ENCODE measurements at regions not wholly inside any gene's neighbourhood (a gene's known extent, or its start where the extent isn't known, plus 50 kb on each side); places are given as distances from the start of the nearest gene placed in this dataset.
"Not testable (repeated sequence)": the region's sequence is repeated elsewhere in the genome, so short reads cannot be mapped to it uniquely, and the experiment has no call there.

DNA sequence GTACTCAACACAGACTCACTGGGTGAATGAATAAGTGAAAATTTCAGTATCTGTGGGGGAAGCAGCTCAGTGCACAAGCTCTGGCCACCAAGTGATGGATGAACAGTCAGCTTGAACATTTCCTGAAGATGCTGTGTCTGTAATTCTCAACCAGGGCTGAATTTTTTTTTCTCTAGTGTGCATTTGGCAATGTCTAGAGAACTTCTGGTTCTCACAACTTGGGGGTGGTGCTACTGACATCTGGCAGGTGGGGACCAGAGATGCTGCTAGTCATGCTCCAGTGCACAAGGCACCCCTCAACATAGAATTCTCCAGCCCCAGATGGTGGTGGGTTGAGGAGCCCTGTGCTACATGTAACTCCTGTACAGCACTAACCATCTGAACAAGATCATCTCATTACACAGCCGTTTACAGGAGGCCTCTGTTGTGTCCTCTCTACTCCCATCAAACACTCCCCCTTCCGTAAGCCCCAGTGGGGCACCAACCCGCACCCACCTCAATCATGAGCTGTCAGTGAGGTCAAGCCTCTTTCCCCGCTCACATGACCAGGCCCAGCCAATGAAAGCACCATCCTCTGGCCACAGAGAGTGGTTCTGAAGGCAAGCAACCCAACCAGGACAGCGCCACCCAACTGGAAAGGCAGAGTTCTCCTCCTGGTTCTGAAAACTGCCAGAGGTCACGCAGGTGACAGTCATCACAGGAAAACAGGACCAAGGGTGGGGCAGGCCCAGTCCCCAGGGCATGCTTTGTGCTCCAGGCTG is 103.9 kb upstream of the PMEPA1 start:
- no peak for DNase-seq

DNA sequence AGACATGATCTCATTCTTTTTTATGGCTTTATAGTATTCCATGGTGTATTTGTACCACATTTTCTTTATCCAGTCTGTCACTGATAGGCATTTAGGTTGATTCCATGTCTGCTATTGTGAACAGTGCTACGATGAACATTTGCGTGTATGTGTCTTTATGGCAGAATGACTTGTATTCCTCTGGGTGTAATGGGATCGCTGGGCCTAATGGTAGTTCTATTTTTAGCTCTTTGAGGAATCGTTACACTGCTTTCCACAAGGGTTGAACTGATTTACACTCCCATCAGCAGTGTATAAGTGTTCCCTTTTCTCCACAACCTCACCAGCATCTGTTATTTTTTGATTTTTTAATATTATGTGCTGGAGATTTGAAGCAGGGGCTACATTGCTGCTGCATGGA is 102.8 kb upstream of the PMEPA1 start:
- not testable (repeated sequence) for DNase-seq

DNA sequence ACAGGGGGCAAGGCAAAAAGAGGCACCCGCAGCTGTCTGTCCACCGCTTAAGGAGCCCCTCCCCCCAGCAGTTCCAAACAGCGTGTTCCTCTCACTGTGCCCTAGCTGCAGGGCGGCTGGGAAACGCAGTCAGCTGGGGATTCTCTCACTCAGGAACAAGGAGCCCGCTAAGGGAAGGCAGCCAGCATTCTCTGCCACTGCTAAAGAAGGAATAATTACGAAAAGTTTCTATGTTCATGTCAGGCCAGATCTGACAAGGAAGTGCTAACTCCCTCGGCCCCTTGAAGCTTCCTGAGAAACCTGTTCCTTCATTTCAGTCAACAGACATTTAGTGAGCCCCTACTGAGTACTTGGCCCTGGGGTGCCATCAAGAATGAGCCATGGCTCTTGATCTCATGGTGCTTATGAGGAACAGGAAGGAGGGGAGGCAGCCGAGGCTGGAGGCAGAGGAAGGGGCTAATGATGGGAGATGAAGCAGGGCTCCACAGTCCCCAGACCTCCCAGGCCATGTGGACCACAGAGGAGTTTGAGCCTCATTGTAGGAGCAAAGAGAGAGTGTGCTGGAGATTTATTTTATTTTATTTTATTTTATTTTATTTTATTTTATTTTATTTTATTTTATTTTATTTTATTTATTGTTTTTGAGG is 101.7 kb upstream of the PMEPA1 start:
- no peak for DNase-seq

DNA sequence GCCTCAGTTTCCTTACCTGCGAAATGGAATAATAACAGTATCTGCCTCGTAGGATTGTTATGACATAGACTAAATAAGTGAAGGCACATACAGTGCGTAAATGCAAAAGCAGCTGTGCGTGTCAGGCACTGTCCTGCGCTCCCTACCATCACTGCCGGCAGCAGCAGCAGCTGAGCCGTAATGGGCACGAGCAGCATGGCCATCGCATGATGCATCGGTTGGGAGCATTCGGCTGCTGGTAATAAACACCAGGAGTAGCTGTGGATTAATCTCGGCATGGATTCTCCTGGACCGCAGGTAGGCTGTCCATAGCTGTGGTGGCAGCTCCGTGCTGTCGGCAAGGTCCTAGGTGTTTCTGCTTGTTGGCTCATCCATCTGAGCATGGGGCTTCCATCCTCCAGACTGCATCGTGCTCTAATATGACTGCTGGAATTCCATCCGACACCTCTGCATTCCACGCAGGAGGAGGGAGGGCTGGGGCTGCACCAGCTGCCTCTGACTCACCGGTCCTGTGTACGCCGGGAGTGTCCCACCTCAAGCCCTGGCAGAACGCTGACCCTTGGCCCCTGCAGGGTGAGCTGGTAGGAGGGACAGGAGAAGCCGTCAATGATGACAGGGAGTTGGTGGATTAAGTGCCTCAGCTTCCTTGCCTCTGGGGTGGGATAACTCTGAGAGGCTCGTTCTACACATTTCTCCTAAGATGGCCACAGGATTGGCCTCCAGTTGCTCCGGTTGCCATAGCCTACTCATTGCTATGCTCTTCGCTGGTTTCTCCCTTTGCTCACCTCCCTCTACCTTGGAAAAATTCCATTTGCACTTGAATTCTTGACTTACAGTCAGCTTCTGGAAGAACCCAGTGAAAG is 100.9 kb upstream of the PMEPA1 start:
- DNase-seq: no peak

DNA sequence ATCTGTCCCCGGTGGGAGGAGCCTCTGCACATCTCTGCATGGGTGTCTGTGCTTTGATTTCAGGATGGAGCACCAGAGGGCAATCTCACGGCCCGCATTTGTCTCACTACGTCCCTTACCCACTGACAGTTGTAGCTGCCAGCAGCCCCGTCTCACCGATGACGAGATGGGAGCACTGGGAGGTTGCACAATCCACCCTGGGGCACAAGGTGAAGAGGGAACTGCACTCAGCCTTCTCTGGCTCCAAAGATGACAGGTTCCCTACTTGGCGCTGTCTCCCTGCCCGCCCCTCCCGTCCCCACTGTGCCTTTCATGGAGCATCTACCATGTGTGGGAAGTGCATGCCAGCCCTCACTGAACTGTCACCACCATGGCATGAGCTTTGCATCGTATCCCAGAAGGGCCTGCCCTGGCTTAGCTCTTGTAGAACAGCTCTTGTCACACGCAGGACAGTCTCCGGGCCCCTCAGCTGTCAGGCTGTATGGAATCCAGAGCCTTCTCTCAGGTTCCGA is 99.9 kb upstream of the PMEPA1 start:
- no peak for DNase-seq

DNA sequence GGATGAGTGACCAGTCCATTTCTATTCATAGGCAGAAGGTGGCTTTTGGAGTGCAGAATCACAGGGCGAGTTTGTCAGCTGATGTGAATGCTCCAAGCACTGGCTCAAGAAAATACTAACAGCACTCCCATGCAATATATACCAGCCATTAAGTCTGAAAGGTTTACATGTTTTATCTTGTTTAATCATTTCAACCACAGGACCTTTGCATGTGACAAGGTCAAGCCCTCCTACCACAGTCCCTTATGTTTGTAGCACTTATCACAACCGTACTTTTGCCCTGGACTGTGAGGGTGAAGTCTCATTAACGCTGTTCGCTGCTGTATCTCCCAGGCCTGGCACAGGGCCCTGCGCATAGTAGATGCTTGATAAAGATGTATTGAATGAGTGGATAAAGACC is 99.3 kb upstream of the PMEPA1 start:
- no peak for DNase-seq

DNA sequence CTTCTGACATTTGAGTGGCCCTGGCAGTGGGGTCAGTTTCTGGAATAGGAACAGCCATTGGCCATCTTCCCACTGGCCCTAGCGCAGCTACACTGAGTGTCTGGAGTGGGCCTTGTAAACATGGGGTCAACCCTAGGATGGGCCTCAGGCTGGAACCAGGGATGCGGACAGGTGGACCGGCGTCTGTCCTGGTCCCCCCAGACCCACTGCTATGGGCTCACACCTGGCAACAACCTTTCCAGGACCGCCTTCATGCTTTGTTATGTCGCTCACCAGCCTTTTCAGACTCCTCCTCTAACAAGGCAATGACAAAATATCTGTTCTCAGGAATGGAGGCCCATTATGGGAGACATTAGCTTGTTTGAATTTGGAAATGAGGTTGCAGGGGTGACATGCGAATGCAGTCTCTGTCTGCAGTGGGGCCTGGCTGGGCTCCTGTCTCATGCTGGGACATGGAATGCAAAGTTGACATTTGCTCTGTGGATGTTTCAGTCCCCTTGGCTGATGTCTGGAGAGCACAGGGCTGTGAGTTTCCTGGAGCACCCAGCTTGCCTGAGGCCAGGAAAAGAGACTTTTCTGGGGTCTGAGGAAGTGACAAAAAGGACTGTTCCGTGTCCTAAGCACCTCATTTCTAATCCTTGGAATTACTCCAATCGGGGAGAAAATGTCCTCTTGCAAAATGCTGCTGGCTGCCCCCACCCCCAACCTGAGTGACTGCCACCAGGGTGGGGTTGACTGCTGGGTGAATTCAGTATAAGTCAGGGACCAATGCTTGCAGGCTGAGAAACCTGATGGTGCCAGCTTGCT is 98.7 kb upstream of the PMEPA1 start:
- no peak for DNase-seq

DNA sequence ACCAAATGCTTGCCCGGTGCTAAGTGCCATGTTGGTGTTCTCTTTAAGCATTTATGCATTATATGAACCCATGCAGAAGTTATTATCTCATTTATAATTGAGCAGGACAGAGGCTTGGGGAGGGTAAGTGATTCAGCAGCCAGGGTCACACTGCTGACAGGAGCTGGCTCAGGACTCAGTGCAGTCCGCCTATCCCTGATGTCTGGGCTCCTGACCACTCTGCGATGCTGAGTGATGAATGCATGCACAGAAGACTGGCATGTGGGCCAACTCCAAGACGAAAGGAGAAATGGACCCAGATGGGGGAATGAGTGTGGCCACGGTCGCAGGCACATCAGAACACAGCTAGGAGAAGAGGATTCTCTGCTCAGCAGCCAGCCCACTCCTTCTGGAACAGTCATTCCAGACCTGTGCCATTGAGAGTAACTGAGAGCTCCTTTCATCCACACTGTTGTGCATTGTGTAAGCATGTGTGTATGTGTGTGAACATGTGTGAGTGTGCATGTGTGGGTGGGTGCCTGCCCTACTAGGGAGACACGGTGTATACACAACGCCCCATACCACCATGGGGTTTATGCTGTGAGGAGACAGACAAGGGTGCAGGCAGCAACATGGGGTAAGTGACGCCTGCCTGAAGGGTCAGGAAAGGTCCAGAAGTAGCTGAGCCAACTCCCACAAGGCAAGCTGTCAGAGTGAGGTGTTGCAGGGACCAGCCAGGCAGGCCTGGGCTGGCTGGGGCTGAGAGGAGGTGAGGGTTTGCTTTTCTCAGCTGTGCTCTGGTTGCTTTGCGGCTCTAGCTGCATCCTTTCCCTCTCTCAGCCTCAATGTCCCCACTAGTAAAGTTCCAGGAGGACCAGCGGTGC is 97.8 kb upstream of the PMEPA1 start:
- DNase-seq: no peak

DNA sequence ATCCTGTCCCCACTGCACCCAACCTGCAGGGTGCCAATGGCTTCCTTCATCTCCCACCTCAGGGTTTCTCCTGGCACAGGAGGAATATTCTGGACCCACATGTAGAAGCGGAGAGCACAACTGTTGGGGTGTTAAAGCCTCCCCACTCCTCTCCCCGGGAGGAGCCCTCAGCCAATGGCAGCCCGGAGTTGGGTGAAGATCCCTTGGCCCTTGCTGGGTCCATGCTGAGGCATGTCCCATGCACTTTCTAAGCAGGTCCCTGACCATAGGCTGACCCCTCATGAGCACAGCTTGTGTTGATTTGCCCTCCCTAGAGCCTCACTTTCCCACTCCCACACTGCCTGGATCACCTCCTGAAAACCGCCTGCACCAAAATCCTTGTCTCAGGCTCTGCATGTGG is 97.2 kb upstream of the PMEPA1 start:
- no peak for DNase-seq

DNA sequence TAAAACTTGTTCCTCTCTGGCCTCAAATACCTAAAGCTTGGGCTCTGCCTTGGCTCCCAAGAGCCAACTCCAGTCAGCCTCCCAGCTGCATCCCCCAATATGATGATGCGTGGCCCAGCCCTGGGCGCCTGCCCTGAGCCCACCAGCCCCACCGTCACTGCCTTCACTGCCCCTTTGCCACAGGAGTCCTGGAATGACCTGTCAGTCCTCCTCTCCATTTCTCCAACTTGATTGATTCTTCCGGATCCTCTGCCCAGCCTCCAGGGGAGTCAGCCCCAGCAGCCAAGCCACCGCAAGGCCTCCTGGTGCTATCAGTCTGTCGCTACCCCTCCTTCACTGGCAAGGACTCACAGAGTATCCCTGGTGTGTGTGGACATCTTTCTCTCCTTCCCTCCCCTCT is 96.7 kb upstream of the PMEPA1 start:
- DNase-seq: no peak

DNA sequence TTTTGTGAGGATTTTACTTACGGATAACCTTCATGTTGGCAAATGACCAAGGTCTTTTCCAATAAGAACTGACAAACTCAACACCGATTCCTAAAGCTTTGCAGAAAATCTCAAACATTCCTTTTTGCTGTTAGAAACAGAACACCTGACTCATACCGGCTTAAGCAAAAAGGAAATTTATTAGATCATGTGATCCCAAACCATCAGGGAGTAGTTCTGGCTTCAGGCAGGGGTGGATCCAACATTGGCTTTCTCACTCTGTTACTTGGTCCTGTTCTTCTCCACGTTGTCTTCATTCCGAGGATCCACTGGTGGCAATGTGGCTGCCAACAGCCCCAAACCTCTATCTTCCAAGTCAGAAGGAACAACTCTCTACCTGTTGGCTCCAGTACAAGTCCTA is 95.9 kb upstream of the PMEPA1 start:
- no peak for DNase-seq

DNA sequence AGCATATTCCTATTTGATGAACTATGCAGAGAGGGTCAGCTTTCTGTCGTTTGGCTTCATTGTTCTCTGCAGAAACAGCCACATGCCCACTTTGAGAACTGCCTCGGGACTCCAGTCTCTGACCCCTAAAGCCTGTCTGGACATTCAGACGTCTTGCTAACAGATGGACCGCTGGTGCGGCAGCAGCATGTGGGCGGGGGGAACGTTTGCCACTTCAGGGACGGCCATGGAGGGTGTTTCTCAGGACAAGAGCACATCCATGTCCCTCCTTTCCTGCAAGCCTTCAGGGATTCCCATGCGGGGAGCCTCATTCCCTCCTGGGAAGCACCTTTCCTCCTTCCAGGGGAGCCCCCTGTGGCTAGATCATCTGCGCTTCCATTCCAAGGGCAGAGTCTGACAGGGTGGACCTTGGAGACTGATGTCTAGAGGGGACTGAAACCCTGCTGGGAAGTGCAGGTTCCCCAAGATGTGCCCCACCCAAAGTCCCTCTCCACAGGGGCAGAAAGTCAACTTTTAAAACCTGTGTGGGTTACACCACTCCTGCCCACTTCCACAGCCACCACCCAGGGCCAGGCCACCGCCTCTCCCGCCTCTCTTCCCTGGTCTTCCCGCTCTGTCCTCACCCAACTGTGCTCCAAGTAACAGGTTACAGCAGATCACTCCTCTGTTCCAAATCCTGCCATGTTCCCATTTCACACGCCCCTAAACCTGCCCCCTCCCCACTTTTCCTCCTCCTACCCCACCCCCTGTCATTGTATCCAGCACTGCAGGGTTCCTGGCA is 94.8 kb upstream of the PMEPA1 start:
- no peak for DNase-seq

DNA sequence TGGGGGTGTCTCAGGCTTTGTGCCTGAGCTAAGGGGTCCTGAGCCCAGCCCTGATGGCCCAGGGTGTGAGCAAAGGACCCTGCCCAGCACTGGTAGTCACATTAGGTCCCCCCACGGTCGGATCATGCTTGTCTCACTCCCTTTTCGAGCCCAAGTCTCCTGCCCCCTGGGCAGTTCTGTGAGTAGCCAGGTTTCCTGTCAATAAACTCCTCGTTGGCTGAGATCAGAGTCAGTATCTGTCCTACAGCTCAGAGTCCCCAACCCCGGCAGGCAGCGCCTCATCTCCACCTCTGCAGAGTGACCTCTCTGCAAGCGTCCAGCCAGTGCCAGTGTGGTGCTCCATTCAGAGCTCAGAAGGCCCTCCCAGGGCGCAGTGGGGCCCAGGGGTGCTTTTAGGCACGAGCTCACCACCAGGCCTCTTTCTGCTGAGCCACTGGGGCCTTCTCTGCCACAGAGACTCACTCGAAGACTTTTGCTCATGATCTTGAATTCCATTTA is 93.7 kb upstream of the PMEPA1 start:
- DNase-seq: no peak

DNA sequence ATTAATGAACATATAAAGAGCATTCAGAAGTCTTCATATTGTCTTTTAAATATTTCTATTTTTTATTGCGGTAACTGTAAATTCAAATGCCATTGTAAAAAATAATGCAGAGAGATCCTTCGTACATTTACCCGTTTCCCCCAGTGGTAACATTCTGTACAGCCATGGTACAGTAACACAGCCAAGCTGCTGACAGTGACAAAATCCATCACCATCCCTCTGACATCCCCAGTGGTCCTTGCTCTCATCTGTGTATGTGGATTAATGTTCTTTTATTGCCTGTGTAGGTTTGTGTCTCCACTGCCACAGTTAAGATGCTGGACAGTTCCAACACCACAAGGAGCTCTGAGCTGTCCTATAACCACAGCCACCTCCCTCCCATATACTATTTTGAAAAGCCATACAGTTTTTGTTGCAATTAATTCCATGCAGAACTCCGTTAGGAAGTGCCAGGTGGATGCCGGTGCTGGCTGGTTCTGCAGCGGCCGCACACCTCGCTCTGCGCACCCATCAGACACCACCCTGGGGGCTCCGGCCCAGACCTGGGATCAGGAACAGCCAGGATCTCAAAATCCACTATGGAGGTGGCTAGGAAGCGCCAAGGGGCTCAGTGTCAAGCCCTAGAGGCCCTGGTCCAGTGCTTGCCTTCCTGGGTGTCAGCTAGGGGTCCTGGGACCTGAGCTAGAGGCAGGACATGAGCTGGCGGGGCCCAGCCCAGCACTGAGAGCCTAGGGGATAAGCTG is 93.1 kb upstream of the PMEPA1 start:
- DNase-seq: no peak

DNA sequence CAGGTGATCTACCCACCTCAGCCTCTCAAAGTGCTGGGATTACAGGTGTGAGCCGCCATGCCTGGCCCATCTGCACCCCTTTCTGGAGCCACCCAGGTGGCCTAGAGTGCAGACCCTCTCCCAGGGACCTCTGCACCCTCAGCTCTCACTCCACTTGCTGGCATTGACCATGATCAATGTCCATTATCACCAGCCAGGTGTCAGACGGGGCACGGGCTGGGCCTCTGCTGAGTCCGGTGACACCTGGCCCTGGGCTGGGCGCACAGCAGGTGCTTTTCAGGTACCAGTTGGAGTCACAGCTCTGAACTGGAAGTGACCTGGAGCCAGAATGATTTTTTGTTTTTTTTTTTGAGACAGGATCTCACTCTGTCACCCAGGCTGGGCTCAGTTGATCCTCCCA is 91.8 kb upstream of the PMEPA1 start:
- DNase-seq: no peak

DNA sequence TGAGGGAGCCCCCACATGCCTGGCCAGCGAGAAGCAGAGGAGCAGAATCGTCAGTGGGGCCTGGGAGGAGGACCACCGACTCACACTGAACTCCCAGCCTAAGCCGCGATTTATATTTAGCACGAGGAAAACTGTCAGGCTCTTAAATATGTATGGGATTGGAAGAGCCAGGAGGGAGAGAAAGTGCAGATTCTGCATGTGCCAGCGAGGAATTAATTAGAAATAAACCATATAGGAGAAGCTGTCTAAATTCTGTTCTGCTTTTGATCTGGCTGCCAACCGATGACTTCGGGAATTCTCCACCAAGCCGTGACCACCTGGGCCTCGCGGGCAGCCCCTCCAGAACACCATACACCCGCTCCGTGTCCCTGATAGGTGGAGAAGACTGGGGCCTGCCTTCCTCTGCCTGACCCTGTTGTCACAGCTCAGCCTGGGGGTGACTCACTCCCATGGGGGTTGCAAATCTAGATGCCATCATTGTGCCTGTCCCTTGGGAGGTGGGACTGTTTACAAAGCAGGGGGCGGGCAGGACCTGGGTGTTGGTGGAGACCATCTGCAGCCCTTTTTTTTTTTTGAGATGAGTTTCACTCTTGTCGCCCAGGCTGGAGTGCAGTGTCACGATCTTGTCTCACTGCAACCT is 91.1 kb upstream of the PMEPA1 start:
- DNase-seq: no peak

DNA sequence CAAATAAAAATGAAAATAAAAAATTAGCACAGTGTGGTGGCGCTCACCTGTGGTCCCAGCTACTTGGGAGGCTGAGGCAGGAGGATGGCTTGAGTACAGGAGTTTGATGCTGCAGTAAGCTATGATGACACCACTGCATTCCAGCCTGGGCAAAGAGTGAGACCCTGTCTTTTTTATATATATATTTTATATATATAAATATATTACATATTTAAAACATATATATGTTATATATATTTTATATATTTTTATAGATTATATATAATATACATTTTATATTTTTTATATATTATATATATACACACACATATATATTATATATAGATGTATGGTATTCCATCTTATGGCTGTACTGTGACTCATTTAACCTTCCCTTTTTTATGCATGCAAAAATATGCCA is 87.6 kb upstream of the PMEPA1 start:
- DNase-seq: no peak

DNA sequence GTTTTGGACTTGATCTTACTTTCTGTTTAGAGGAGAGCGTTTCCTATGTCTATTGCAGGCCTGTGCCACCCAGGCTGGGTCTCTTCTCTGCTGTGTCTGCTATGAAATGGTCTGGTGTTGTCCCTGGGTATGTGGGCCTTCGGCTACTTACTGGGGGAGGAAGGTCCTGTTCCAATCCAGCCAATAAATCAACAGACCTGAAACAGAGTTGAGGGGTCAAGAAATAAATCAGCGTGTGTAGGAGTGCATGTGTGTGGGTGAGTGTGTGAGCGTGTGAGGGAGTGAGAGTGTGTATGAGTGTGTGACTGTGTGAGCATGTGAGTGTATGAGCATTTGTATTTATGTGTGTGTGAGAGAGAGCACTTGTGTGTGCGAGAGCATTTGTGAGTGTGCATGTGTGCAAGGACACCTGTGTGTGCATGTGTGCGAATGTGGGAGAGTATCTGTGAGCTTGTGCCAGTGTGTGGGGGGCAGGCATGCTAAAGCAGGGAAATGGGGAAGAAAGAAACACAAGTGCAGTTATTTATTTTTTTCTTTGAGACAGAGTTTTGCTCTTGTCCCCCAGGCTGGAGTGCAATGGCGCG is 86.3 kb upstream of the PMEPA1 start:
- no peak for DNase-seq

DNA sequence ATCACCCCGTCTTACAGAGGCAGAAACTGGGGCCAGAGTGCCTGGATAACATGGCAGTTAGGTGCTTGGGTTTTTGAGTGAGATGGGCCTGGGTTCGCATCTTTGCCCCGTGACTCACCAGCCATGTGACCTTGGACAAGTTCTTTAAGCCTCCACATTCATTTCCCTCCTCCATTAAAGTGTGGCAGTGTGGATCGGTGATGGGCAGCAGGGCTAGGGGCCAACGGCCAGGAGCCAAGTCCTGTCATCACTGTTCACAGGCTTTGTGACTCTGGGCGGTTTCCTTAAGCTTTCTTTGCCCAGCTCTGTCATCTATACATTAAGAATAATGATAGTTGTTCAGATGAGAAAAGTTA is 85.5 kb upstream of the PMEPA1 start:
- no peak for DNase-seq

Data from stimulated activated CD4-positive, alpha-beta T cell treated with anti-CD3 and anti-CD28 coated beads, Interleukin-1b, Interleukin-23, amount 100 ng/mL, for 48 hours (primary cell).